Nephron (organoid): ENCODE measurements at regions not wholly inside any gene's neighbourhood (a gene's known extent, or its start where the extent isn't known, plus 50 kb on each side); places are given as distances from the start of the nearest gene placed in this dataset.

Experiments
- H3K27ac Mint-ChIP-seq, 3 experiments: 2 replicates each; pipeline ENCODE4 v1.8.0; 2020; ENCODE audit warnings: mixed read lengths in 3 of 3, mild to moderate bottlenecking in 2 of 3, moderate library complexity in 1 of 3
- H3K27me3 Mint-ChIP-seq: 2 replicates; pipeline ENCODE4 v1.8.0; 2021; ENCODE audit warnings: low read depth, mild to moderate bottlenecking, moderate library complexity, mixed read lengths
- H3K36me3 Mint-ChIP-seq: 2 replicates; pipeline ENCODE4 v1.8.0; 2020; ENCODE audit warnings: low read depth, mixed read lengths
- H3K4me1 Mint-ChIP-seq: 2 replicates; pipeline ENCODE4 v1.8.0; 2020; ENCODE audit warnings: mixed read lengths
- H3K4me3 Mint-ChIP-seq, 3 experiments: 2 replicates each; pipeline ENCODE4 v1.8.0; 2020; ENCODE audit warnings: mild to moderate bottlenecking in 3 of 3, mixed read lengths in 3 of 3, moderate library complexity in 2 of 3
- H3K9me3 Mint-ChIP-seq: 2 replicates; pipeline ENCODE4 v1.8.0; 2020; ENCODE audit warnings: mixed read lengths
- CTCF ChIP-seq, 3 experiments: fragments of 200-600 bp; sonication (generic); IDR thresholded peaks; one replicate each; pipeline ENCODE4 v1.5.0; 2021; ENCODE audit warnings: antibody characterized with exemption in 3 of 3; ENCODE audit not compliant: unreplicated experiment in 3 of 3

GRCh38 chrX:116972362-116972761 is 509.6 kb upstream of the CT83 start:
- no peaks in the 10 kb centered on the region for H3K4me1 Mint-ChIP-seq
- no peaks in the 10 kb centered on the region for H3K27me3 Mint-ChIP-seq
- no peaks in the 10 kb centered on the region for H3K36me3 Mint-ChIP-seq
- peaks cover 19% of the 10 kb centered on the region for H3K9me3 Mint-ChIP-seq
- no peak for TF ChIP-seq CTCF (IDR thresholded peaks at IDR 0.05; ENCODE audit: unreplicated experiment in 3 of 3)
- H3K27ac Mint-ChIP-seq: no peak overlapping the region
- no peak overlapping the region for H3K4me3 Mint-ChIP-seq

DNA sequence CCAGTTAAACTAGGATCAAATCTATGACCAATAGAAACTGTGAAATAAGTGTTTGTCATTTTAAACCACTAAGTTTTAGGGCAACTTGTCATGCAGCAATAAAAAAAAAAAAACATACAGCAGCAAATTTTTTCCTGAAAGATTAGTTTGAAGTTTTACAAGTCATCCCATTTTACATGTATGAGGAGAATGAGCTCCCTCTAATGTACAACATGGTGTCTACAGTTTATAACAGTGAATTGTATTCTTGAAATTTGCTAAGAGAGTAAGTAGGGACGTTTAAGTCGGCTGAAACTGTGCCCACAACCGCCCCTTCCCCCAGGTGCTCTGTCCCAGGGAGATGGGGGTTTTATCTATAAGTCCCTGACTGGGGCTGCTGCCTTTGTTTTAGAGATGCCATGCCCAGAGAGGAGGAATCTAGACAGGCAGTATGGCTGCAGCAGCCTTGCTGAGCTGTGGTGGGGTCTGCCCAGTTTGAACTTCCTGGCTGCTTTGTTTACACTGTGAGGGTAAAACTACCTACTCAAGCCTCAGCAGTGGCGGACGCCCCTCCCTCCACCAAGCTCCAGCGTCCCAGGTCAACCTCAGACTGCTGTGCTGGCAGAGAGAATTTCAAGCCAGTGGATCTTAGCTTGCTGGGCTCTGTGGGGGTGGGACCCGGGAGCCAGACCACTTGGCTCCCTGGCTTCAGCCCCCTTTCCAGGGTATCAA is 499.3 kb upstream of the CT83 start:
- Mint-ChIP-seq H3K27me3 (no peaks in the 10 kb centered on the region), H3K4me1 (no peaks in the 10 kb centered on the region), H3K9me3 (peaks cover 3% of the 10 kb centered on the region), H3K4me3 (peak overlapping the region in 1 of 3 experiments; percentile 50), H3K27ac (peak overlapping the region; percentile 73 to 90 (median 83)), H3K36me3 (no peaks in the 10 kb centered on the region)
- peak; percentile 31 to 57 (median 42) for TF ChIP-seq CTCF (IDR thresholded peaks at IDR 0.05; ENCODE audit: unreplicated experiment in 3 of 3)

DNA sequence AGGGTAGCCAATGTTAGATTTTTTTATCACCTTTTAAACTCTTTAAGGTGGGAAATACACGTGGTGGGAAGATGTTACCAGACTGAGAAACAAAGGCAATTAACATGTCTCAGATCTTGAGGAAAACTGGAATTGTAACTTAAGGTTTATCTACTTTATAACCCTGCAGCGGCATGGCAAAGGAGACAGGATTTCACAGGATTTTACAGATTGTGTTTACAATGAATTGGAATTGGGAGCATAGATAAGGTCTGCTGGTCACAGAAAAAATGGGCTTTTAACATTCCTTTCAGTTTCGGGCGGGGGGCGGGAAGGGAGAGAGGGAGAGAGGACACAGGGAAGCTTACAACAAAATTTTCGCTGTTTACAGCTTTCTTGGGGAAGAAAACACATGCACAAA is 467.5 kb upstream of the CT83 start:
- Mint-ChIP-seq H3K27me3 (no peaks in the 10 kb centered on the region), H3K9me3 (peaks cover 4% of the 10 kb centered on the region), H3K4me3 (peak overlapping the region; percentile 39 to 76 (median 44)), H3K4me1 (peaks cover 12% of the 10 kb centered on the region), H3K36me3 (no peaks in the 10 kb centered on the region), H3K27ac (peak overlapping the region; percentile 29 to 64 (median 56))
- TF ChIP-seq CTCF (IDR thresholded peaks at IDR 0.05; ENCODE audit: unreplicated experiment in 3 of 3): no peak

- TF ChIP-seq CTCF (IDR thresholded peaks at IDR 0.05; ENCODE audit: unreplicated experiment in 3 of 3): no peak
- Mint-ChIP-seq H3K9me3 (peaks cover 13% of the 10 kb centered on the region), H3K27me3 (no peaks in the 10 kb centered on the region), H3K36me3 (no peaks in the 10 kb centered on the region), H3K4me1 (no peaks in the 10 kb centered on the region), H3K4me3 (no peak overlapping the region), H3K27ac (no peak overlapping the region)
Observed at GRCh38 chrX:116897526-116897925, 434.8 kb upstream of the CT83 start.

DNA sequence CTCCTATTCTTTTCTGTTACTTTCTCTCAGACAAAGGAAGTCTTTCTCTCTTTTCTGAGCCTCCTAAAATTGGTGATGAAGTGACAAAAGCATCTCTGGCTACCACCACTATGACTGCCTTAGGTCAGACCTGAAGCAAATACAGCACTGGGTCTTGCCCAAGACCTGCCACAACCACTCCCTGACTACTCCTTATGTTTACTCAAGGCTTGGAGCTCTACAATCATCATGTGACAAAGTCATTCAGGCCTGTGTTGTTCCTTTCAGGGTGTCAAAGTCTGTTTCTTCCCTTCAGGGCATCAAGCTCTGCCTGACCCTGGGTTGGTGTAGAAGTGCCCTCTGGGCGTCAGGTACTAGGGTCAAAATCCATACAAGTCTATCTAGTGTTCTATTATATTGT is 419.2 kb upstream of the CT83 start:
- no peaks in the 10 kb centered on the region for H3K4me1 Mint-ChIP-seq

More for the DNA sequence above, 419.2 kb upstream of the CT83 start:
- Mint-ChIP-seq H3K4me3 (no peak overlapping the region), H3K27ac (no peak overlapping the region), H3K27me3 (no peaks in the 10 kb centered on the region), H3K9me3 (peaks cover 7% of the 10 kb centered on the region), H3K36me3 (no peaks in the 10 kb centered on the region)
- TF ChIP-seq CTCF (IDR thresholded peaks at IDR 0.05; ENCODE audit: unreplicated experiment in 3 of 3): no peak
